Adrenal gland (tissue), 9 donors: ENCODE measurements at regions not wholly inside any gene's neighbourhood (a gene's known extent, or its start where the extent isn't known, plus 50 kb on each side); places are given as distances from the start of the nearest gene placed in this dataset.

Experiments
- DNase-seq, 7 donors: peaks; one replicate each; pipeline ENCODE4 v3.0.0-alpha.2; 2019 to 2020
- H3K27ac ChIP-seq, 5 donors: fragments of 200-600 bp; sonication (generic) in 4 of 5; 1 replicate in 3 of 5; 2 replicates in 2 of 5; pipeline versions ENCODE4 v1.5.1 to v1.8.0; 2016 to 2020; ENCODE audit warnings: mild to moderate bottlenecking in 1 of 5
- H3K27me3 ChIP-seq: fragments of 200-600 bp; 2 replicates; pipeline ENCODE4 v1.8.0; 2021
- H3K36me3 ChIP-seq, 2 donors: fragments of 200-600 bp; replicated peaks in 1 of 2; 1 replicate in 1 of 2; 2 replicates in 1 of 2; pipeline versions ENCODE4 v1.5.1 to v1.8.0; 2018 to 2022
- H3K4me1 ChIP-seq, 2 donors: fragments of 200-600 bp; replicated peaks in 1 of 2; 1 replicate in 1 of 2; 2 replicates in 1 of 2; pipeline versions ENCODE4 v1.5.1 to v1.8.0; 2018 to 2021
- H3K4me3 ChIP-seq, 4 donors: fragments of 200-600 bp; sonication (generic) in 3 of 4; one replicate each; pipeline ENCODE4 v1.5.1; 2016 to 2018
- H3K9me3 ChIP-seq, 3 donors: fragments of 200-600 bp; sonication (generic) in 1 of 3; replicated peaks in 1 of 3; 1 replicate in 2 of 3; 2 replicates in 1 of 3; pipeline versions ENCODE4 v1.5.1 to v1.8.0; 2016 to 2021
- POLR2A ChIP-seq, 2 donors: fragments of 450-650 bp; IDR thresholded peaks; one replicate each; pipeline ENCODE4 v1.6.1; 2017; ENCODE audit warnings: antibody characterized with exemption in 2 of 2, mild to moderate bottlenecking in 2 of 2, moderate library complexity in 1 of 2
- WGBS, 4 donors: extraction: QIAGEN DNeasy Blood & Tissue Kit in 2 of 4; methylation state at CpG; one replicate each; pipeline versions ENCODE4 v1.1.5 to v1.1.7; 2013 to 2017; 5-methylcytosine and 5-hydroxymethylcytosine counted together
- intact Hi-C, 2 donors: fragments of 100-400 bp; cut with DNase I; formaldehyde crosslinking; loops; one replicate each; pipeline versions ENCODE4 v1.14.1 to v1.15.0; 2022 to 2023
- TF ChIP-seq, protein P1 (sequence below), 6 experiments: fragments of 450-650 bp in 4 of 6; fragments of 200-600 bp in 2 of 6; sonication (generic) in 1 of 6; IDR thresholded peaks; 1 replicate in 5 of 6; 2 replicates in 1 of 6; pipeline versions ENCODE4 v1.5.1 to v1.8.0; 2016 to 2021; ENCODE audit warnings: antibody characterized with exemption in 6 of 6, mild to moderate bottlenecking in 2 of 6, moderate library complexity in 1 of 6
- donor health status: healthy with polysubstance abuse.
- donor health status: Bipolar disorder and iron deficiency.
- donor health status: DM: yes; HTN: yes; CAD: no.
- donor health status: DM: no; HTN: no; CAD: no.
- donor health status: DM: no; HTN: no; CAD: no.

DNA sequence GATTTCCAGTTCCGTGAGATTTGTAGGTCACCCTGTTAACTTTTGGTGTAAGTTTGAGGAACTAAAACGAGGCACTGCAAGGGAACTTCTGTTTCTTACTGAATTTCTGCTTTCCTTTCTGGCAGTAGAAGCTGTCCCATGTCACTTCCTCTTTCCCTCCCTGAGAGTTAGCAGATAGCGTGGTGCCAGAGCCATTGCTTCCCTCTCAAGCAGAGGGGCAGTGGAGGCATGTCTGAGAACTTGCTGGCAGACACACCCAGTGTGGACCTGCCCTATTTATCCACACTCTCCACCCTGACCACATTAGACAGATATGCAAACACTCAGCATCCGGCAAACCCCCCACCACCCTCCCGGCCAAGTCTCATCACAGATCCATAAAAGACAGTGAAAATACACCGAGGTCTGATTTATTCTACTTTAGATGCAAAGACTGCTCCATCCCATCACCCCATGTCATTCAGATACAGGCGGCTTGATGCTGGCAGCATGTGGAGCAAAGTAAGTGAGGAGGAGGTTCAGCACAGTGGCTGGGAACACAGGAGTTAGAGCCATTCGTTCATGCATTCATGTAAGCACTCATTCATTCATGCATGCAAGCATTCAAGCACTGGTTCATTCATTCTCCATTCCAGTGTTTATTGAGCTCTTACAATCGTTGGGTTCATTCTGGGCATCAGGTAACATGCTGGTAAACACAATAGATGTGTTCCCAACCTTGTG, 324.7 kb downstream of the SHQ1 start:
- Histone ChIP-seq H3K27ac (peak overlapping the region in 1 of 5 donors; percentile 71), H3K27me3 (no peaks in the 10 kb centered on the region), H3K9me3 (no peaks in the 10 kb centered on the region), H3K4me3 (no peak overlapping the region), H3K36me3 (no peaks in the 10 kb centered on the region), H3K4me1 (peaks cover 0 to 5% of the 10 kb centered on the region in 2 donors)
- intact Hi-C loops = no loop called here
- no peak for TF ChIP-seq POLR2A (IDR thresholded peaks at IDR 0.05)
- TF ChIP-seq, protein P1, sequence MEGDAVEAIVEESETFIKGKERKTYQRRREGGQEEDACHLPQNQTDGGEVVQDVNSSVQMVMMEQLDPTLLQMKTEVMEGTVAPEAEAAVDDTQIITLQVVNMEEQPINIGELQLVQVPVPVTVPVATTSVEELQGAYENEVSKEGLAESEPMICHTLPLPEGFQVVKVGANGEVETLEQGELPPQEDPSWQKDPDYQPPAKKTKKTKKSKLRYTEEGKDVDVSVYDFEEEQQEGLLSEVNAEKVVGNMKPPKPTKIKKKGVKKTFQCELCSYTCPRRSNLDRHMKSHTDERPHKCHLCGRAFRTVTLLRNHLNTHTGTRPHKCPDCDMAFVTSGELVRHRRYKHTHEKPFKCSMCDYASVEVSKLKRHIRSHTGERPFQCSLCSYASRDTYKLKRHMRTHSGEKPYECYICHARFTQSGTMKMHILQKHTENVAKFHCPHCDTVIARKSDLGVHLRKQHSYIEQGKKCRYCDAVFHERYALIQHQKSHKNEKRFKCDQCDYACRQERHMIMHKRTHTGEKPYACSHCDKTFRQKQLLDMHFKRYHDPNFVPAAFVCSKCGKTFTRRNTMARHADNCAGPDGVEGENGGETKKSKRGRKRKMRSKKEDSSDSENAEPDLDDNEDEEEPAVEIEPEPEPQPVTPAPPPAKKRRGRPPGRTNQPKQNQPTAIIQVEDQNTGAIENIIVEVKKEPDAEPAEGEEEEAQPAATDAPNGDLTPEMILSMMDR (IDR thresholded peaks at IDR 0.05) = no peak
- 53 to 56% (median 56%) methylated on average over 8 to 9 of the region's 9 CpGs for WGBS, 4 donors
- peak in 5 of 7 donors; percentile 19 to 55 (median 30) for DNase-seq

DNA sequence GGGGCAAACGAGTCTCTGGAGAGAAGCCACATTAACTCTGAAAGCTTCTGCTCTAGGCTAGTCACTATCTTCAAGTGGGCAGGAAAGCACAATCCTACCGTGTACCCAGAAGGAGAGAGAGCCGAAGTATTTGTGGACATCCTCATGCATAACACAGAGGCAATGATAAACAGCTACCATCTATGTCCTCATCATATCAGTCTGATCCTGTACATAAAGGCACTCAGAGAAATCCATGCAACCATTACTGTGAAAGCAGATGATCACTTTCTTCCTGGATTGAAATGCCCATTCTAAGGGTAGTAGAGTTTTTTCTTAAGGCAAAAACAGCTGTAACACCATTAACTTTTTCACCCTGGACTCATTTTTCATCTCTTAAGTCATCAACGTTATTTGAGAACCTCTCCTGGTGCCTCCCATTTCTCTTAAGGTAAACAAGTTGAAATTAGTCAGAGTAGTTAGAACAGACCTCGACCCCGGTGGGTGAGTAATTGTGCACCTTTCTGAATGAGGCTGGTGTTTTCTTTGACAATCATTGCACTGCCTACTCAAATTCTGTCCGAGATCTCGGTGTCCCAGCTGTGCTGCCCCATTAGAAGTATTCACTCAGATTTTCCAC, 327.4 kb downstream of the SHQ1 start:
- no peaks in the 10 kb centered on the region for H3K27me3 ChIP-seq
- no peak for DNase-seq
- intact Hi-C loops = no loop called here
- no peak overlapping the region for H3K27ac ChIP-seq
- H3K4me3 ChIP-seq = no peak overlapping the region
- H3K36me3 ChIP-seq = no peaks in the 10 kb centered on the region
- TF ChIP-seq, protein P1 (IDR thresholded peaks at IDR 0.05) = no peak
- no peak for TF ChIP-seq POLR2A (IDR thresholded peaks at IDR 0.05)
- H3K9me3 ChIP-seq = no peaks in the 10 kb centered on the region
- H3K4me1 ChIP-seq = peaks cover 0 to 5% of the 10 kb centered on the region in 2 donors
- WGBS, 4 donors = 83 to 87% (median 83%) methylated on average over 8 of the region's 8 CpGs

DNA sequence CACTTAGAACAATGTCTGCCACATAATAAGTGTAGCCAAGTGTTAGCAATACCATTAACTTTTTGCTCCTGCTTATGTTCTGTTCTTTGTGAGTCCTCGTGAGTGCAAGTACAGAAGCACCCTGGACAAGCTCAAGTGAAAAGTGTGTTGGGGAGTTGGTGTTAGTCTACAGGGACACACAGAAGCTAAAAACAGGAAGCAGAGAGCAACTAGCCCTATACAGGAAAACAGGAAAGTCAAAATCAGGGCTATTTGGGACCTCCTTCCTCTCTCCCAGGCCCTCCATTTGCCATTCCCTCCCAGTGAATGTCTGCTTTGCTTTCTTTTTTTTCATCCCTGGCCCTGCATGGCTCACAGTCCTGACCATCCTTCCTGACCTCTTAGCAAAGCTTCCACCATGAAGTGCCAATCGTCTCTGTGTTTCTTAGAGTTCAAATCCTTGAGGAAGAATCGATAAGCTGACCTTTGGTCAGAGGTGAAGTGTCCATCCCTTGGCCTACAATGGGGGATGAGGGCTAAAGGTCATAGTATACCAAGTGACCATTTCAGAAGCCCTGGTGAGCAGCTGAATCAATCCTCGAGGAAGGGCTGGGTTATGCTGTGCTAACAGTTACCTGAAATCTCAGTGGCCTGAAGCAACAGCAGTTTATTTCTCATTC, 328.2 kb downstream of the SHQ1 start:
- no peak for DNase-seq
- 78 to 88% (median 83%) methylated on average over 3 to 4 of the region's 4 CpGs for WGBS, 4 donors
- Histone ChIP-seq H3K36me3 (no peaks in the 10 kb centered on the region), H3K9me3 (no peaks in the 10 kb centered on the region), H3K4me1 (peaks cover 0 to 5% of the 10 kb centered on the region in 2 donors), H3K27ac (no peak overlapping the region), H3K4me3 (no peak overlapping the region), H3K27me3 (no peaks in the 10 kb centered on the region)
- TF ChIP-seq POLR2A (IDR thresholded peaks at IDR 0.05) = no peak
- TF ChIP-seq, protein P1 (IDR thresholded peaks at IDR 0.05) = no peak
- intact Hi-C loops = no loop called here

DNA sequence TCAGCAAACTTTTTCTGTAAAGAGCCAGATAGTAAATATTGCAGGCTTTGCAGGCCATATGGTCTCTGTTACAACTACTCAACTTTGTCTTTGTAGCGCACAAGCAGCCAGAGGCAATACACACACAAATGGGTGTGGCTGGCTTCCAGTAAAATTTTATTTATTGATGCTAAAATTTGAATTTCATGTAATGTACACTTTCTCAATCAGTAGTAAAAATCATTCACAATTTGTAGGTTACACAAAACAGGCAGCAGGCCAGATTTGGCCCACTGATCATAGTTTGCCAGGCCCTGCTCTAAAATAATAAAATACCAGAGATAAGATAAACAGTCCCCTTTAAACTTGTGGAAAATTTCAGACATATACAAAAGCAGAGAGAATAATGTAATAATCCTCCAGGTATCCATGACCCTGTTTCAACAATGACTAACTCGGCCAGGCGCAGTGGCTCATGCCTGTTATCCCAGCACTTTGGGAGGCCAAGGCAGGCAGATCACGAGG, 330.3 kb downstream of the SHQ1 start:
- intact Hi-C loops = no loop called here
- TF ChIP-seq, protein P1 (IDR thresholded peaks at IDR 0.05) = no peak
- Histone ChIP-seq H3K27ac (no peak overlapping the region), H3K4me1 (peaks cover 0 to 3% of the 10 kb centered on the region in 2 donors), H3K4me3 (no peak overlapping the region), H3K27me3 (no peaks in the 10 kb centered on the region), H3K36me3 (no peaks in the 10 kb centered on the region), H3K9me3 (no peaks in the 10 kb centered on the region)
- DNase-seq = peak in 4 of 7 donors; percentile 22 to 45 (median 42)
- WGBS, 4 donors = 60 to 76% (median 67%) methylated on average over 4 of the region's 4 CpGs
